Left ventricle myocardium inferior (tissue), 1 donor: ENCODE measurements at regions not wholly inside any gene's neighbourhood (a gene's known extent, or its start where the extent isn't known, plus 50 kb on each side); places are given as distances from the start of the nearest gene placed in this dataset.

Source experiments
- DNase-seq: peaks from one replicate; pipeline ENCODE4 v3.0.0-alpha.2; 2020
- H3K27ac ChIP-seq: fragments of 200-600 bp; replicated peaks from 2 replicates; pipeline ENCODE4 v1.8.0; 2021
- H3K27me3 ChIP-seq: fragments of 200-600 bp; 2 replicates; pipeline ENCODE4 v1.8.0; 2021; ENCODE audit warnings: low read depth
- H3K36me3 ChIP-seq: fragments of 200-600 bp; 2 replicates; pipeline ENCODE4 v1.8.0; 2021
- H3K4me1 ChIP-seq: fragments of 200-600 bp; 2 replicates; pipeline ENCODE4 v1.8.0; 2021
- H3K4me3 ChIP-seq: fragments of 200-600 bp; 2 replicates; pipeline ENCODE4 v1.8.0; 2021; ENCODE audit warnings: mild to moderate bottlenecking, moderate library complexity
- H3K9me3 ChIP-seq: fragments of 200-600 bp; replicated peaks from 2 replicates; pipeline ENCODE4 v1.8.0; 2021
- intact Hi-C: fragments of 100-400 bp; cut with micrococcal nuclease; formaldehyde crosslinking; loops from one replicate; pipeline ENCODE4 v1.11.0; 2022
- TF ChIP-seq, protein P1 (sequence below): fragments of 200-600 bp; IDR thresholded peaks from 2 replicates; pipeline ENCODE4 v1.8.0; 2021; ENCODE audit warnings: antibody characterized with exemption, mild to moderate bottlenecking, borderline replicate concordance
- donor health status: DM: no; HTN: yes; CAD: no; lungs with severe emphysema.

- intact Hi-C loops: no loop called here
- H3K4me1 ChIP-seq: no peaks in the 10 kb centered on the region
- no peaks in the 10 kb centered on the region for H3K36me3 ChIP-seq
- DNase-seq: no peak
- TF ChIP-seq, protein P1, sequence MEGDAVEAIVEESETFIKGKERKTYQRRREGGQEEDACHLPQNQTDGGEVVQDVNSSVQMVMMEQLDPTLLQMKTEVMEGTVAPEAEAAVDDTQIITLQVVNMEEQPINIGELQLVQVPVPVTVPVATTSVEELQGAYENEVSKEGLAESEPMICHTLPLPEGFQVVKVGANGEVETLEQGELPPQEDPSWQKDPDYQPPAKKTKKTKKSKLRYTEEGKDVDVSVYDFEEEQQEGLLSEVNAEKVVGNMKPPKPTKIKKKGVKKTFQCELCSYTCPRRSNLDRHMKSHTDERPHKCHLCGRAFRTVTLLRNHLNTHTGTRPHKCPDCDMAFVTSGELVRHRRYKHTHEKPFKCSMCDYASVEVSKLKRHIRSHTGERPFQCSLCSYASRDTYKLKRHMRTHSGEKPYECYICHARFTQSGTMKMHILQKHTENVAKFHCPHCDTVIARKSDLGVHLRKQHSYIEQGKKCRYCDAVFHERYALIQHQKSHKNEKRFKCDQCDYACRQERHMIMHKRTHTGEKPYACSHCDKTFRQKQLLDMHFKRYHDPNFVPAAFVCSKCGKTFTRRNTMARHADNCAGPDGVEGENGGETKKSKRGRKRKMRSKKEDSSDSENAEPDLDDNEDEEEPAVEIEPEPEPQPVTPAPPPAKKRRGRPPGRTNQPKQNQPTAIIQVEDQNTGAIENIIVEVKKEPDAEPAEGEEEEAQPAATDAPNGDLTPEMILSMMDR: no peak
- H3K4me3 ChIP-seq: no peak overlapping the region
- H3K27ac ChIP-seq: no peak overlapping the region
- H3K9me3 ChIP-seq: no peaks in the 10 kb centered on the region
- H3K27me3 ChIP-seq: peaks cover 66% of the 10 kb centered on the region
Measured at GRCh38 chr2:176822060-176822459, 390.5 kb upstream of the HNRNPA3 start.

GRCh38 chr2:176826356-176826755 lies 386.2 kb upstream of the HNRNPA3 start:
- H3K27me3 ChIP-seq: peaks cover 76% of the 10 kb centered on the region

DNA sequence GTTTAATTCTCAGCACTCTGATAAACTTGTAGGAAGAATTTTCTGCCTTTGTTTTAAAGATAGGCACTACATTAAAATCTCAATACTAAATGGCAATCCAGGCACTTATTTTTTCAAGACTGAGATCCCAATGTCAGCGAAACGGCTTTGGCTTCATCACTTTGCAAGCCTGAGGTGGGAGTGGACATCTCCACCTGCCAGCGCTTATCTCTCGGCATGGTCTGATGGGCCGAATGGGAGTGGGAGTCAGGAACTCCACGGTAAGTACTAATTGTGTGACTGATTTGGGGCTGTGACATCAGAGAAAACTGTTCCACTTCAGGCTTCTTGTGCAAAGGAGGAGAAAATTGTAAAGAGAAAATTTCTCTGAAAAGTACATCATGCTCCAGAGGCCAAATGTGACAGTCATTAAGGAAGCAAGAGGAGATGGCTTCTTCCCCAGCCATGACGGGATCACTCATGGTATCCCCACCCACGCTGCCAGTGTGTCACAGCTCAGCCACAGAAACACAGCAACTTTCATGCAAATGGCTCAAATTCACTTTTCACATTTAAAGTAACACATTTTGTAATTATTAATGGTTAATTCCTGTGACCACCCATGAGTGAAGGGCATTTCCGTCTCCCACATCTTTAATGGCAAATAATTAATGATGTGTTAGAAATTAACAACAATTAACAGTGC lies 385.5 kb upstream of the HNRNPA3 start:
- intact Hi-C loops: no loop called here
- Histone ChIP-seq H3K27me3 (peaks cover 75% of the 10 kb centered on the region), H3K27ac (no peak overlapping the region), H3K4me1 (no peaks in the 10 kb centered on the region), H3K4me3 (no peak overlapping the region), H3K9me3 (no peaks in the 10 kb centered on the region), H3K36me3 (no peaks in the 10 kb centered on the region)
- DNase-seq: no peak
- TF ChIP-seq, protein P1: no peak

More at GRCh38 chr2:176826356-176826755, 386.2 kb upstream of the HNRNPA3 start:
- TF ChIP-seq, protein P1: no peak
- intact Hi-C loops: no loop called here
- Histone ChIP-seq H3K36me3 (no peaks in the 10 kb centered on the region), H3K9me3 (no peaks in the 10 kb centered on the region), H3K27ac (no peak overlapping the region), H3K4me1 (no peaks in the 10 kb centered on the region), H3K4me3 (no peak overlapping the region)
- DNase-seq: no peak

- Histone ChIP-seq H3K36me3 (no peaks in the 10 kb centered on the region), H3K4me3 (no peak overlapping the region), H3K27me3 (peaks cover 66% of the 10 kb centered on the region), H3K9me3 (no peaks in the 10 kb centered on the region), H3K27ac (no peak overlapping the region), H3K4me1 (no peaks in the 10 kb centered on the region)
- intact Hi-C loops: no loop called here
- no peak for DNase-seq
- TF ChIP-seq, protein P1: no peak
Measured at GRCh38 chr2:176830362-176830761, 382.2 kb upstream of the HNRNPA3 start.

- H3K9me3 ChIP-seq: no peaks in the 10 kb centered on the region
- H3K27me3 ChIP-seq: peaks cover 56% of the 10 kb centered on the region
- no peaks in the 10 kb centered on the region for H3K4me1 ChIP-seq
- DNase-seq: no peak
- no peak overlapping the region for H3K4me3 ChIP-seq
- TF ChIP-seq, protein P1: no peak
- no peaks in the 10 kb centered on the region for H3K36me3 ChIP-seq
- no peak overlapping the region for H3K27ac ChIP-seq
- intact Hi-C loops: no loop called here
Measured at GRCh38 chr2:176832086-176832485, 380.5 kb upstream of the HNRNPA3 start.
